GM12878 (cell line): ENCODE measurements at regions not wholly inside any gene's neighbourhood (a gene's known extent, or its start where the extent isn't known, plus 50 kb on each side); places are given as distances from the start of the nearest gene placed in this dataset.

Source experiments
- CREM ChIP-seq: IDR thresholded peaks from 2 replicates; pipeline ENCODE4 v1.6.1; 2014; ENCODE audit warnings: antibody characterized with exemption, low read depth
- RAD21 ChIP-seq: IDR thresholded peaks from 2 replicates; pipeline ENCODE4 v1.6.1; 2011; ENCODE audit warnings: mild to moderate bottlenecking, low read depth, low read length, moderate library complexity; ENCODE audit not compliant: insufficient read depth
- RBBP5 ChIP-seq: fragments of 200-600 bp; sonication (generic); conservative IDR thresholded peaks from 2 replicates; pipeline ENCODE4 v1.6.1; 2016
- SMAD1 ChIP-seq: fragments of 450-650 bp; IDR thresholded peaks from 2 replicates; pipeline ENCODE4 v1.6.1; 2018; ENCODE audit warnings: mild to moderate bottlenecking, low read depth; ENCODE audit not compliant: partially characterized antibody
- SPI1 ChIP-seq: IDR thresholded peaks from 2 replicates; pipeline ENCODE4 v1.6.1; 2011; ENCODE audit warnings: low read depth, mild to moderate bottlenecking, low read length, moderate library complexity, borderline replicate concordance; ENCODE audit not compliant: insufficient read depth
- YBX1 ChIP-seq: fragments of 450-650 bp; IDR thresholded peaks from 2 replicates; pipeline ENCODE4 v1.6.1; 2016; ENCODE audit warnings: antibody characterized with exemption
- ZNF384 ChIP-seq: IDR thresholded peaks from 2 replicates; pipeline ENCODE4 v1.6.1; 2012; ENCODE audit warnings: low read depth, mild to moderate bottlenecking, low read length, improper control_type of control experiment, borderline replicate concordance
- TF ChIP-seq, protein P1 (sequence below): fragments of 450-650 bp; formaldehyde crosslinking; IDR thresholded peaks from 2 replicates; pipeline ENCODE4 v1.4.0; 2020; ENCODE audit warnings: mild to moderate bottlenecking, moderate library complexity
- TF ChIP-seq, protein P2 (sequence below): IDR thresholded peaks from 2 replicates; pipeline ENCODE4 v1.6.1; 2012; ENCODE audit warnings: low read depth, low read length, improper control_type of control experiment

DNA sequence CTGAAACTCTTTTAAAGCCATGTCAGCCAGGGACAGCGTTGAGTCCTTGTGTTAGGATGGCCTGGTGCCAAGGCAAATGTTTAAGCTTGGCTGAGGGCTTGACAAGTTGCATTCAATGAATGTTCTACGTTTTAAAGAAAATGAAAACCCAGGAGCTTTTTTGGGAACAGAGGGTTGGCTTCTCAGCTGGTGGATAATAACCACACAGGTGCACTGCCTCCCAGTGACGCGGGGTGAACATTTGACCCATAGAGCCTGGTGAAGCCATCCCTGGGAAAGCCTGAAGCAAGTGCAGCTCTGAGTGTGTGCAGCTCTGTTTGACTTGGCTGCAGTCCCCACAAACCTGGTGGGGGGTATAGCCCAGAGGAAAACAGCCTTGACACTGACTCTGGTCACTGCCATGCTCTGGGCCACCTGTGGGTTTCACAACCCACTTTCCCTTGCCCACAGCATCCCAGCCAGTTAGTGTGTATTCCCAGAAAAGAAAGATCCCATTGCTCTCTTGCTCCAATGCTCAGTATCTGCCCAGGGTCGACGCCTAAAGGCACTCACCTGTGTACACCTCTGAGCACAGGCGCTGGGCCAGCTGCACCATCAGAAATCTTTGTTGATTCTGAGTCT is 874.9 kb downstream of the RNF144A start (continued):
- TF ChIP-seq RAD21, result no peak
- no peak for TF ChIP-seq SPI1
- no peak for TF ChIP-seq YBX1
- TF ChIP-seq RBBP5, result no peak
- TF ChIP-seq, protein P1, sequence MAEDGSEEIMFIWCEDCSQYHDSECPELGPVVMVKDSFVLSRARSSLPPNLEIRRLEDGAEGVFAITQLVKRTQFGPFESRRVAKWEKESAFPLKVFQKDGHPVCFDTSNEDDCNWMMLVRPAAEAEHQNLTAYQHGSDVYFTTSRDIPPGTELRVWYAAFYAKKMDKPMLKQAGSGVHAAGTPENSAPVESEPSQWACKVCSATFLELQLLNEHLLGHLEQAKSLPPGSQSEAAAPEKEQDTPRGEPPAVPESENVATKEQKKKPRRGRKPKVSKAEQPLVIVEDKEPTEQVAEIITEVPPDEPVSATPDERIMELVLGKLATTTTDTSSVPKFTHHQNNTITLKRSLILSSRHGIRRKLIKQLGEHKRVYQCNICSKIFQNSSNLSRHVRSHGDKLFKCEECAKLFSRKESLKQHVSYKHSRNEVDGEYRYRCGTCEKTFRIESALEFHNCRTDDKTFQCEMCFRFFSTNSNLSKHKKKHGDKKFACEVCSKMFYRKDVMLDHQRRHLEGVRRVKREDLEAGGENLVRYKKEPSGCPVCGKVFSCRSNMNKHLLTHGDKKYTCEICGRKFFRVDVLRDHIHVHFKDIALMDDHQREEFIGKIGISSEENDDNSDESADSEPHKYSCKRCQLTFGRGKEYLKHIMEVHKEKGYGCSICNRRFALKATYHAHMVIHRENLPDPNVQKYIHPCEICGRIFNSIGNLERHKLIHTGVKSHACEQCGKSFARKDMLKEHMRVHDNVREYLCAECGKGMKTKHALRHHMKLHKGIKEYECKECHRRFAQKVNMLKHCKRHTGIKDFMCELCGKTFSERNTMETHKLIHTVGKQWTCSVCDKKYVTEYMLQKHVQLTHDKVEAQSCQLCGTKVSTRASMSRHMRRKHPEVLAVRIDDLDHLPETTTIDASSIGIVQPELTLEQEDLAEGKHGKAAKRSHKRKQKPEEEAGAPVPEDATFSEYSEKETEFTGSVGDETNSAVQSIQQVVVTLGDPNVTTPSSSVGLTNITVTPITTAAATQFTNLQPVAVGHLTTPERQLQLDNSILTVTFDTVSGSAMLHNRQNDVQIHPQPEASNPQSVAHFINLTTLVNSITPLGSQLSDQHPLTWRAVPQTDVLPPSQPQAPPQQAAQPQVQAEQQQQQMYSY (CRISPR knock-in tag), result no peak
- TF ChIP-seq CREM, result no peak
- no peak for TF ChIP-seq SMAD1
- TF ChIP-seq, protein P2, sequence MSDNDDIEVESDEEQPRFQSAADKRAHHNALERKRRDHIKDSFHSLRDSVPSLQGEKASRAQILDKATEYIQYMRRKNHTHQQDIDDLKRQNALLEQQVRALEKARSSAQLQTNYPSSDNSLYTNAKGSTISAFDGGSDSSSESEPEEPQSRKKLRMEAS, result no peak
- no peak for TF ChIP-seq ZNF384
